WERI-Rb-1 (cell line): ENCODE measurements at regions not wholly inside any gene's neighbourhood (a gene's known extent, or its start where the extent isn't known, plus 50 kb on each side); places are given as distances from the start of the nearest gene placed in this dataset.

ENCODE experiments used
- DNase-seq: peaks from one replicate; pipeline ENCODE4 v3.0.0-alpha.2; 2020
- H3K27ac ChIP-seq: fragments of 250-450 bp; sonication (Bioruptor Pico); 2 replicates; pipeline ENCODE4 v1.5.1; 2020; ENCODE audit warnings: mild to moderate bottlenecking, moderate library complexity
- H3K27me3 ChIP-seq: fragments of 250-450 bp; sonication (Bioruptor Pico); 2 replicates; pipeline ENCODE4 v1.5.1; 2021; ENCODE audit warnings: mild to moderate bottlenecking, low read depth, moderate library complexity; ENCODE audit not compliant: insufficient read depth, severe bottlenecking
- H3K36me3 ChIP-seq: fragments of 250-450 bp; sonication (Bioruptor Pico); 2 replicates; pipeline ENCODE4 v1.5.1; 2020; ENCODE audit warnings: mild to moderate bottlenecking, moderate library complexity
- H3K4me3 ChIP-seq: 2 replicates; pipeline ENCODE4 v1.5.1; 2011; ENCODE audit warnings: low read depth, mild to moderate bottlenecking, control low read depth, low read length
- H3K9me3 ChIP-seq: fragments of 250-450 bp; sonication (Bioruptor Pico); 2 replicates; pipeline ENCODE4 v1.5.1; 2021; ENCODE audit warnings: mild to moderate bottlenecking, moderate library complexity; ENCODE audit not compliant: severe bottlenecking
- CTCF ChIP-seq: IDR thresholded peaks from 2 replicates; pipeline ENCODE4 v1.5.1; 2011; ENCODE audit warnings: low read depth, mild to moderate bottlenecking, control low read depth, inconsistent platforms, low read length

- TF ChIP-seq CTCF: no peak
- no peaks in the 10 kb centered on the region for H3K27me3 ChIP-seq
- no peak for DNase-seq
- no peak overlapping the region for H3K27ac ChIP-seq
- H3K36me3 ChIP-seq: no peaks in the 10 kb centered on the region
- no peaks in the 10 kb centered on the region for H3K9me3 ChIP-seq
- H3K4me3 ChIP-seq: no peak overlapping the region
Measured at GRCh38 chr5:158226496-158226895, 367.6 kb upstream of the CLINT1 start.

DNA sequence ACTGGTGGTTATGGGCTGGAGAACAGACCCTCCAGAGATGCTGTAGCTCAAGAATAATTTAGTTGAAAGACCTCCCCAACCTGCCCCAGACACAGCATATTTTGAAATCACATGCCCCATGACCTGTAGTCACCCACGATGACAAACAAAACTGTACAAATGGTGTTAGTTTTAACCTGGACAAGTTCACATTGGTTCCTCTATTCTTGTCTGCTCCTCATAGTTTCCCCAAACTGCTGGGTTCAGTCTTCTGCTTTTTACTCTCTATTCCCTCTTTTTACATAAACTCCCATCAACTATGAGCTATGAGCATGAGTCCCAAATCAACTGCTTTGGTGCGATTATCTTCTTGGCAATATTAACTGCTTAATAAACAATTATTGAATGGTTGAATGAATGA lies 365.3 kb upstream of the CLINT1 start:
- H3K36me3 ChIP-seq: no peaks in the 10 kb centered on the region
- H3K27ac ChIP-seq: no peak overlapping the region
- H3K9me3 ChIP-seq: no peaks in the 10 kb centered on the region
- TF ChIP-seq CTCF: no peak
- H3K4me3 ChIP-seq: no peak overlapping the region
- DNase-seq: no peak
- no peaks in the 10 kb centered on the region for H3K27me3 ChIP-seq

- no peak for DNase-seq
- Histone ChIP-seq H3K27me3 (no peaks in the 10 kb centered on the region), H3K9me3 (no peaks in the 10 kb centered on the region), H3K4me3 (no peak overlapping the region), H3K27ac (no peak overlapping the region), H3K36me3 (no peaks in the 10 kb centered on the region)
- no peak for TF ChIP-seq CTCF
Measured at GRCh38 chr5:158223054-158223600, 364.2 kb upstream of the CLINT1 start.

DNA sequence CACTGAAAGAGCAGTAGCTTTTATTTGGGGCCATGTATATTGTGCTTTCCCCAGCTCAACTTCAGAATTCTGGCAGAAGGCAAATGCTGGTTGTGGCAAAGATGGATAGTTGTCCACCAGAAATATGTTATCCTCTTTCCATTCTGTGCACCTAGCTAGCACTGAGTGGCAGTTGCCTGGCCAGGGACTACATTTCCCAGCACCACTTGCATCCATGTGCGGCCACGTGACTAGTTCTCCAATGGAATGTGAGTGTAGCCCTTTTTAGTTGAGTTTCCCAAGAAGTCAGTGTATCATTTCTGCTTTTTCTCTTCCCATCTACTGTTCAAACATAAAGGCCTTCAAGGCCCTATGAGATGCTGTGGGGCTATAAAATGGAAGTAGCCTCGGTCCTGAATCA lies 354.0 kb upstream of the CLINT1 start:
- no peak overlapping the region for H3K27ac ChIP-seq
- no peaks in the 10 kb centered on the region for H3K27me3 ChIP-seq
- H3K36me3 ChIP-seq: no peaks in the 10 kb centered on the region
- DNase-seq: no peak
- H3K4me3 ChIP-seq: no peak overlapping the region
- no peaks in the 10 kb centered on the region for H3K9me3 ChIP-seq
- no peak for TF ChIP-seq CTCF

GRCh38 chr5:158212237-158212636 lies 353.3 kb upstream of the CLINT1 start:
- Histone ChIP-seq H3K27ac (no peak overlapping the region), H3K36me3 (no peaks in the 10 kb centered on the region), H3K27me3 (no peaks in the 10 kb centered on the region), H3K9me3 (no peaks in the 10 kb centered on the region), H3K4me3 (no peak overlapping the region)
- DNase-seq: no peak
- no peak for TF ChIP-seq CTCF

GRCh38 chr5:158209219-158209908 lies 350.4 kb upstream of the CLINT1 start:
- Histone ChIP-seq H3K36me3 (no peaks in the 10 kb centered on the region), H3K27ac (no peak overlapping the region), H3K4me3 (no peak overlapping the region), H3K27me3 (no peaks in the 10 kb centered on the region), H3K9me3 (no peaks in the 10 kb centered on the region)
- no peak for DNase-seq
- TF ChIP-seq CTCF: no peak
